Activated naive CD4-positive, alpha-beta T cell treated with anti-CD3 and anti-CD28 coated beads, Interleukin-2, amount 50 U/mL, for 24 hours (primary cell): ENCODE measurements at regions not wholly inside any gene's neighbourhood (a gene's known extent, or its start where the extent isn't known, plus 50 kb on each side); places are given as distances from the start of the nearest gene placed in this dataset.
"Not testable (repeated sequence)": the region's sequence is repeated elsewhere in the genome, so short reads cannot be mapped to it uniquely, and the experiment has no call there.

Experiments used
- H3K27ac Mint-ChIP-seq: one replicate; pipeline ENCODE4 v1.8.0; 2021; ENCODE audit warnings: mild to moderate bottlenecking, mixed read lengths
- H3K27me3 Mint-ChIP-seq: one replicate; pipeline ENCODE4 v1.8.0; 2021; ENCODE audit warnings: mixed read lengths
- H3K36me3 Mint-ChIP-seq: one replicate; pipeline ENCODE4 v1.8.0; 2021; ENCODE audit warnings: mixed read lengths
- H3K4me1 Mint-ChIP-seq: one replicate; pipeline ENCODE4 v1.8.0; 2021; ENCODE audit warnings: mixed read lengths
- H3K4me3 Mint-ChIP-seq: one replicate; pipeline ENCODE4 v1.8.0; 2021; ENCODE audit warnings: mild to moderate bottlenecking, mixed read lengths
- H3K9me3 Mint-ChIP-seq: one replicate; pipeline ENCODE4 v1.8.0; 2021; ENCODE audit warnings: mixed read lengths

- Mint-ChIP-seq H3K27me3 (peaks cover 7% of the 10 kb centered on the region), H3K4me1 (no peaks in the 10 kb centered on the region), H3K4me3 (no peak overlapping the region), H3K27ac (no peak overlapping the region), H3K36me3 (no peaks in the 10 kb centered on the region), H3K9me3 (peaks cover 6% of the 10 kb centered on the region)
Measured at GRCh38 chr6:80535914-80536565, 429.6 kb downstream of the BCKDHB start.

- Mint-ChIP-seq H3K4me3 (no peak overlapping the region), H3K36me3 (no peaks in the 10 kb centered on the region), H3K27ac (no peak overlapping the region), H3K27me3 (peaks cover 3% of the 10 kb centered on the region), H3K9me3 (no peaks in the 10 kb centered on the region), H3K4me1 (no peaks in the 10 kb centered on the region)
Measured at GRCh38 chr6:80531681-80532619, 425.5 kb downstream of the BCKDHB start.

GRCh38 chr6:80530103-80530502, 423.6 kb downstream of the BCKDHB start:
- Mint-ChIP-seq H3K27ac (no peak overlapping the region), H3K4me1 (no peaks in the 10 kb centered on the region), H3K9me3 (no peaks in the 10 kb centered on the region), H3K4me3 (no peak overlapping the region), H3K36me3 (no peaks in the 10 kb centered on the region), H3K27me3 (peaks cover 3% of the 10 kb centered on the region)

GRCh38 chr6:80528115-80528514, 421.6 kb downstream of the BCKDHB start:
- Mint-ChIP-seq H3K4me3 (no peak overlapping the region), H3K4me1 (no peaks in the 10 kb centered on the region), H3K27me3 (peaks cover 2% of the 10 kb centered on the region), H3K9me3 (no peaks in the 10 kb centered on the region), H3K36me3 (no peaks in the 10 kb centered on the region), H3K27ac (no peak overlapping the region)

GRCh38 chr6:80527552-80528052, 421.1 kb downstream of the BCKDHB start:
- no peaks in the 10 kb centered on the region for H3K36me3 Mint-ChIP-seq
- no peaks in the 10 kb centered on the region for H3K9me3 Mint-ChIP-seq
- H3K27me3 Mint-ChIP-seq = peaks cover 4% of the 10 kb centered on the region
- no peaks in the 10 kb centered on the region for H3K4me1 Mint-ChIP-seq
- H3K4me3 Mint-ChIP-seq = no peak overlapping the region
- no peak overlapping the region for H3K27ac Mint-ChIP-seq

- H3K4me3 Mint-ChIP-seq = no peak overlapping the region
- H3K36me3 Mint-ChIP-seq = no peaks in the 10 kb centered on the region
- H3K9me3 Mint-ChIP-seq = no peaks in the 10 kb centered on the region
- H3K27ac Mint-ChIP-seq = no peak overlapping the region
- H3K27me3 Mint-ChIP-seq = peaks cover 2% of the 10 kb centered on the region
- no peaks in the 10 kb centered on the region for H3K4me1 Mint-ChIP-seq
Measured at GRCh38 chr6:80523531-80523997, 417.1 kb downstream of the BCKDHB start.

- Mint-ChIP-seq H3K27ac (no peak overlapping the region), H3K4me1 (no peaks in the 10 kb centered on the region), H3K9me3 (no peaks in the 10 kb centered on the region), H3K27me3 (peaks cover 2% of the 10 kb centered on the region), H3K36me3 (no peaks in the 10 kb centered on the region), H3K4me3 (no peak overlapping the region)
Measured at GRCh38 chr6:80523010-80523409, 416.5 kb downstream of the BCKDHB start.

- Mint-ChIP-seq H3K9me3 (no peaks in the 10 kb centered on the region), H3K36me3 (no peaks in the 10 kb centered on the region), H3K4me1 (no peaks in the 10 kb centered on the region), H3K27ac (no peak overlapping the region), H3K4me3 (no peak overlapping the region), H3K27me3 (peaks cover 2% of the 10 kb centered on the region)
Measured at GRCh38 chr6:80522576-80522975, 416.1 kb downstream of the BCKDHB start.

GRCh38 chr6:80519811-80520594, 413.5 kb downstream of the BCKDHB start:
- H3K27me3 Mint-ChIP-seq = peaks cover 2% of the 10 kb centered on the region
- no peak overlapping the region for H3K27ac Mint-ChIP-seq

GRCh38 chr6:80517525-80517924, 411.1 kb downstream of the BCKDHB start:
- H3K36me3 Mint-ChIP-seq = no peaks in the 10 kb centered on the region
- H3K27ac Mint-ChIP-seq = no peak overlapping the region
- no peaks in the 10 kb centered on the region for H3K4me1 Mint-ChIP-seq
- no peaks in the 10 kb centered on the region for H3K27me3 Mint-ChIP-seq
- no peaks in the 10 kb centered on the region for H3K9me3 Mint-ChIP-seq
- no peak overlapping the region for H3K4me3 Mint-ChIP-seq

More at GRCh38 chr6:80519811-80520594, 413.5 kb downstream of the BCKDHB start:
- Mint-ChIP-seq H3K9me3 (no peaks in the 10 kb centered on the region), H3K4me3 (no peak overlapping the region), H3K4me1 (no peaks in the 10 kb centered on the region), H3K36me3 (no peaks in the 10 kb centered on the region)

- H3K27me3 Mint-ChIP-seq, H3K4me3 Mint-ChIP-seq, H3K27ac Mint-ChIP-seq, H3K9me3 Mint-ChIP-seq, H3K4me1 Mint-ChIP-seq, H3K36me3 Mint-ChIP-seq: not testable (repeated sequence)
Measured at GRCh38 chr6:80510521-80510920, 404.1 kb downstream of the BCKDHB start.

GRCh38 chr6:80508885-80509630, 402.6 kb downstream of the BCKDHB start:
- no peaks in the 10 kb centered on the region for H3K36me3 Mint-ChIP-seq
- no peak overlapping the region for H3K4me3 Mint-ChIP-seq
- no peaks in the 10 kb centered on the region for H3K27me3 Mint-ChIP-seq
- no peaks in the 10 kb centered on the region for H3K9me3 Mint-ChIP-seq
- no peaks in the 10 kb centered on the region for H3K4me1 Mint-ChIP-seq
- H3K27ac Mint-ChIP-seq = no peak overlapping the region

- no peaks in the 10 kb centered on the region for H3K9me3 Mint-ChIP-seq
- no peak overlapping the region for H3K27ac Mint-ChIP-seq
- peaks cover 5% of the 10 kb centered on the region for H3K27me3 Mint-ChIP-seq
- H3K4me3 Mint-ChIP-seq = no peak overlapping the region
- H3K36me3 Mint-ChIP-seq = no peaks in the 10 kb centered on the region
- no peaks in the 10 kb centered on the region for H3K4me1 Mint-ChIP-seq
Measured at GRCh38 chr6:80504882-80505281, 398.4 kb downstream of the BCKDHB start.

GRCh38 chr6:80503660-80504059, 397.2 kb downstream of the BCKDHB start:
- H3K27me3 Mint-ChIP-seq = peaks cover 5% of the 10 kb centered on the region

GRCh38 chr6:80502871-80503270, 396.4 kb downstream of the BCKDHB start:
- Mint-ChIP-seq H3K4me1 (no peaks in the 10 kb centered on the region), H3K4me3 (no peak overlapping the region), H3K27ac (no peak overlapping the region), H3K36me3 (no peaks in the 10 kb centered on the region), H3K27me3 (peaks cover 5% of the 10 kb centered on the region), H3K9me3 (no peaks in the 10 kb centered on the region)

More at GRCh38 chr6:80503660-80504059, 397.2 kb downstream of the BCKDHB start:
- H3K9me3 Mint-ChIP-seq = no peaks in the 10 kb centered on the region
- no peaks in the 10 kb centered on the region for H3K4me1 Mint-ChIP-seq
- no peak overlapping the region for H3K27ac Mint-ChIP-seq
- H3K4me3 Mint-ChIP-seq = no peak overlapping the region
- H3K36me3 Mint-ChIP-seq = no peaks in the 10 kb centered on the region
